Gastroesophageal sphincter (tissue), 3 donors: ENCODE measurements at regions not wholly inside any gene's neighbourhood (a gene's known extent, or its start where the extent isn't known, plus 50 kb on each side); places are given as distances from the start of the nearest gene placed in this dataset.

ENCODE experiments used
- POLR2AphosphoS5 ChIP-seq: sonication (generic); formaldehyde crosslinking; IDR thresholded peaks from one replicate; pipeline ENCODE4 v1.6.1; 2017; ENCODE audit warnings: antibody characterized with exemption
- TF ChIP-seq, protein P1 (sequence below), 4 experiments: fragments of 200-600 bp in 2 of 4; fragments of 450-650 bp in 2 of 4; sonication (generic) in 1 of 4; IDR thresholded peaks; one replicate each; pipeline ENCODE4 v1.5.1; 2017 to 2019; ENCODE audit warnings: antibody characterized with exemption in 4 of 4, mild to moderate bottlenecking in 2 of 4, moderate library complexity in 2 of 4

DNA sequence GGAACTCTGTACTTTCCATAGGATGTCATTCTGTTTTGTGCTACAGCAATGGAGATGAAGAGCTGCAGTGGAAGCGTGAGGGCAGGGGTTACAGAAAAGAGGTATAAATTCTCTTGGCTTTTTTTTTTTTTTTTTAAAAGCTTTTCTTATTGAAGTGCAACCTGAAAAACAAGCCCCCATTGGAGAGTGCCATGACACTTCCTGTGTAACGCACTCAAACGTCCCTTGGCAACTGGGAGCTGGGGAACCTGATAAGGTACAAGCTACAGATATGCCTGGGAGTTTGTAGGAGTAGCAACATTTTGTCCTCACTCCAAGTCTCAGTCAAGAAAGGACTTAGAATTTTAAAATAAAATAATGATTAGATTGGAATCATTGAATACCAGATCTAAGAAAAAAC is 512.1 kb downstream of the RPS24 start:
- TF ChIP-seq, protein P1, sequence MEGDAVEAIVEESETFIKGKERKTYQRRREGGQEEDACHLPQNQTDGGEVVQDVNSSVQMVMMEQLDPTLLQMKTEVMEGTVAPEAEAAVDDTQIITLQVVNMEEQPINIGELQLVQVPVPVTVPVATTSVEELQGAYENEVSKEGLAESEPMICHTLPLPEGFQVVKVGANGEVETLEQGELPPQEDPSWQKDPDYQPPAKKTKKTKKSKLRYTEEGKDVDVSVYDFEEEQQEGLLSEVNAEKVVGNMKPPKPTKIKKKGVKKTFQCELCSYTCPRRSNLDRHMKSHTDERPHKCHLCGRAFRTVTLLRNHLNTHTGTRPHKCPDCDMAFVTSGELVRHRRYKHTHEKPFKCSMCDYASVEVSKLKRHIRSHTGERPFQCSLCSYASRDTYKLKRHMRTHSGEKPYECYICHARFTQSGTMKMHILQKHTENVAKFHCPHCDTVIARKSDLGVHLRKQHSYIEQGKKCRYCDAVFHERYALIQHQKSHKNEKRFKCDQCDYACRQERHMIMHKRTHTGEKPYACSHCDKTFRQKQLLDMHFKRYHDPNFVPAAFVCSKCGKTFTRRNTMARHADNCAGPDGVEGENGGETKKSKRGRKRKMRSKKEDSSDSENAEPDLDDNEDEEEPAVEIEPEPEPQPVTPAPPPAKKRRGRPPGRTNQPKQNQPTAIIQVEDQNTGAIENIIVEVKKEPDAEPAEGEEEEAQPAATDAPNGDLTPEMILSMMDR (IDR thresholded peaks at IDR 0.05): no peak
- no peak for TF ChIP-seq POLR2AphosphoS5
